Skeletal muscle cell (primary cell): ENCODE measurements at regions not wholly inside any gene's neighbourhood (a gene's known extent, or its start where the extent isn't known, plus 50 kb on each side); places are given as distances from the start of the nearest gene placed in this dataset.
"Not testable (repeated sequence)": the region's sequence is repeated elsewhere in the genome, so short reads cannot be mapped to it uniquely, and the experiment has no call there.

Experiments
- DNase-seq: peaks from one replicate; pipeline ENCODE4 v3.0.0-alpha.2; 2010; ENCODE audit warnings: low read depth
- H3K4me3 ChIP-seq: 2 replicates; pipeline ENCODE4 v1.5.1; 2011; ENCODE audit warnings: low read depth, mild to moderate bottlenecking, control low read depth, low read length, moderate library complexity

DNA sequence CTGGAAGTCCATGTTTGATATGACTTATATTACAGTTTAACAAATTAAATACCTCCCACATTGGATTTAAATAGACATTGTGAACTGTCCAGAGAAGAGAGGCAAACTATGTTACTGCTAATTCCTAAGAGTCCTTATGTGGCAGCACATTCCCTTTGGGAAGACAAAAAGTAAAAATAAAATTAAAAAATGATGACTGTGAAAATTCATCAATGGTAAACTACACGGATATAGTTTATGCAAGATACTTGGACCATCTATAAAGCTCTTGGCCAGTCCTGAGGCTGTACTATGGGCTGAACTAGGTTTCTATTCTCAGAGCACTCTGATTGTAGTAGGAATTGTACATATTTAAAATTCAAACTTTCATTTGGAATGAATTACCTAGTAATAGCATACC is 206.4 kb downstream of the LRRK2 start:
- no peak for DNase-seq
- H3K4me3 ChIP-seq, result no peak overlapping the region

DNA sequence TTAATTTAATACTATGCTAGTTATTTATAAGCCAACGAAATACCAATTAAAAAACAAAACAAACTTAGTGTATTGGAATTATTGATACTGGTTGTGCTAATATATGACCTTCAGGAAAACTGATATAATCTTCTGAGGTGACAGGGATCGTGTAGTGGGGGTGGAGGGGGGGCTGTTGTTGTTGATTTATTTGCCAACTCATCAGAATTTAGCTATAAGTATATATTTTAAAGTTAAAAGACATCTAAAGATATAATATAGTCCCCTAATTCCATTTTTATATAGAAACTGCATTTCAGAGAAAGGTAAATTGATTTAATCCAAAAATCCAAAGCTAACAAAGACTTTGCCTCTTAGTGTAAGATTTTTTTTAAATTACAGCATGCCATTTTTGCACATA is 210.5 kb downstream of the LRRK2 start:
- DNase-seq, result no peak
- no peak overlapping the region for H3K4me3 ChIP-seq

DNA sequence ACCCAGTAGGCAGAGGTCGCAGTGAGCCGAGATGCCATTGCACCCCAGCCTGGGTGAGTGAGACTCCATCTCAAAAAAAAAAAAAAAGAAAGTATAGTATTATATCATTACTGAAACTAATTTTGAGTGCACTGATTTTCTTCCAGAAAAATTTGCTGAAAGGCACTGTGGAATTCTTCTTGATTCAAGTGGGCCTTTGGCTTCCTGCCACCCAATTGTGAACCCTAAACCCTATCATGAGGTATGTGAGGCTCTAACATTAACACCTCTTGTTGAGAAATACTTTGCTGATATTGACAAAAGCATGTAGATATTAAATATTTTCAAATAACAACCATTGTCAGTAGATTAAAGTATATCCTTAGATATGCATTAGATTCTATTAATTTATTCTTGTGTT is 211.2 kb downstream of the LRRK2 start:
- DNase-seq, result no peak
- no peak overlapping the region for H3K4me3 ChIP-seq

DNA sequence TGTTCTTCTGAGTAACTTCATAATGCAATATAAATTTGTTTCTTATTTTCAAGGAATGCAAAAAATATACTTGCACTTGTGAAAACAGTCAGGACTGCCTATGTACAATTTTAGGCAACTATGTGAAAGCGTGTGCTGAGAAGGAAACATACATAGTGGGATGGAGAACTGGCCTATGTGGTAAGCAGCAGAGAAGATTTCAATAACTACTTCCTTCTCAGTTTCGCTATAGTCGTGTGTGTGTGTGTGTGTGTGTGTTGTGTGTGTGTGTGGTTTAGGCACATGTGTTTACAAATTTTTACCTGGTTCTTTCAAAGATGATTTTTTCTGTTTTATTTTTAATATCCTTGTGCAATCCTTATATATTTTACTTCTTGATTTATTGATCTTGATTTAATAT is 211.8 kb downstream of the LRRK2 start:
- no peak for DNase-seq
- no peak overlapping the region for H3K4me3 ChIP-seq

DNA sequence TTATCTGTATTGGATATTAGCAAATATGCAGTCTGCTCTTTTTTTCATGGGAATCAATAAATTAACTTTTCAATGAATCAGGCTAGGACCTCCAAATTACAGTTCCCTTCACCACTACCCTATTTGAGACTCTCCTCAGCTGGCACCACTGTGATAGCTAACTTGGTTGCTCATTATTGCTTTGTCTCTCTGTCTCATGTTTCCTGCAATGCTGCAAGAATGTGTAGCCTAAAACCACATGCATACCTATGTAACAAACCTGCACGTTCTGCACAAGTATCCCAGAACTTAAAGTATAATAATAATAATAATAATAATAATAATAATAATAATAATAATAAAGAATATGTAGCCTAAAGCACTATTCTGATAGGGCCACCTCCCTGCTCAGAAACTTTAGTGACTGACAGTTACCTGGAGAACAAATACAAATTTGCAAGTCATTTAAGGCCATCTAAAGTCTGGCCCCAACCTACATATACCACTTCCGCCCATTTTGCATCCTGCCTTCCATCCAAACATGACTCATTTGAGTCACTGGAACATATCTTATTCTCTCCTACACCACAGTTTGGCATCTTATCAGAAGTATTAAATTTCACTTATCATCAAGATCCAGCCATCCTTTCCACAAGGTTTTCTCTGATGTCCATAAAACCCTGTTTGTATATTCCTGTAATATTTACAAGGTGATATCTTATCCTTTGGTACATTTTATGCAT is 215.1 kb downstream of the LRRK2 start:
- no peak for DNase-seq
- no peak overlapping the region for H3K4me3 ChIP-seq

DNA sequence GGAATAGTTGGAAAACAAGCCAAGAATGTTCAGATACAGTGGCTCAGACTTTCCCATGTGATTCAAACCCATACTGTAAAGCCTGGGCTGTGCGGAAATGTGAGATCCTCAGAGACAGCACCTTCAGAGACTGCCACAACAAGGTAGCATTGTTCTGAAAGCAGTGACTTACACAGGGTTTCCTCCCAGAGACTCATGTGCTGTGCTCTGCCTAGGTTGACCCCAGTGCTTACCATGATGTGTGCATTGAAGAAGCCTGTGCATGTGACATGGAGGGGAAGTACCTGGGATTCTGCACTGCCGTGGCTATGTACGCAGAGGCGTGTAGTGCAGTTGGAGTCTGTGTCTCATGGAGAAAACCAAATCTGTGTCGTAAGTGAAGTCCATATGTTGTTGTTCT is 219.4 kb downstream of the LRRK2 start:
- no peak for DNase-seq

DNA sequence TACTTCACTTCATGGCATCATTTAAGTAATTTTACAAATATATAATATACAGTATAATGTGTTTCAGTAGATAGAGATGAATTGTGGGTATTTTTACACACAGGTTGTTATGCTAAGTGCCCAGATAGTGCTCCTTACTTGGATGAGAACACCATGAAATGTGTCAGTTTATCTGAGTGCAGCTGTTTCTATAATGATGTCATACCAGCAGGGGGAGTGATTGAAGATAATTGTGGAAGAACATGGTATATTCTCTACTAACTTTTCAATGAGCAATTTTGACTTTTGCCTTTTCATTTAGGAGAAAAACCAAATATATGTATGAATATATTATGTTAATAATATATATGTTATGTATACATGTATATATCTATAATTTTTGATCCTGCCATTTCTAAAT is 221.6 kb downstream of the LRRK2 start:
- no peak for DNase-seq
- H3K4me3 ChIP-seq, result no peak overlapping the region

More for the DNA sequence above, 219.4 kb downstream of the LRRK2 start:
- no peak overlapping the region for H3K4me3 ChIP-seq

GRCh38 chr12:40448523-40448922 is 223.7 kb downstream of the LRRK2 start:
- not testable (repeated sequence) for DNase-seq, H3K4me3 ChIP-seq

DNA sequence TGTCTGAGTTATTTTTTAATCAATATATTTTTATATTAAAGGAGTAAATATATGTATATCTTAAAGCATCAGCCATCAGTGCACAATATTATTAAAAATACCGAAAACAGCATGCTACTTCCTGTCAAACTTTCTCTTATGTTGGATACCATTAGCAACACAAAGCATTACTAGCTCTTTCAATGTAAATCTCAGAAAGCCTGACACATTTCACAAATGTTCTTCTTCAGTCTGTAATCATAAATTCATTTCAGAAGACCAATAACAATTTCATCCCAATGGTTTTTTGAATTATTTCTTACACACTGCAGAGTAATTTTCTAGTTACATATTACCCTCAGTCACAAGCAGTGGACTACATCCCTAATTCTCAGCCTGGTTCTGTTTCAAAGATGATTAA is 226.9 kb downstream of the LRRK2 start:
- no peak for DNase-seq
- H3K4me3 ChIP-seq, result no peak overlapping the region

DNA sequence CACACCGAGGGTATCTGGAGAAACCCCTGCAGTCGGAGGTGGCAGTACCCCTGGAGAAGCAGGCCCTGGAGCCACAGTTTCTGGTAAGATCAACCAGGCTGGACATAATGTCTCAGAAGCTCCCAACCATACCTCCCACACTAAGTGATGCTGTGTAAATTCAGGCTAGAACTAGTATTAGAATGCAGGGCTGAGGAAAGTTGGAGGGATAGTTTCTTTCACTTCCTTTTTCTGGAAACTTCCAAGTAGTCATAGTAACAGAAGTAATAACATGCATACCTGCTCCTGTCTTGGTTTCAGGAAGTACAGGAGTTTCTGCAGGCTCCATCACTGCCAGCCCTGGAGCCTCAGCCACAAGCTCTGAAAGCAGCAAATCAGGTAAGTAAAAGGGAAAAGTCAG is 228.1 kb upstream of the CNTN1 start:
- no peak overlapping the region for H3K4me3 ChIP-seq
- no peak for DNase-seq

- H3K4me3 ChIP-seq, result no peak overlapping the region
- DNase-seq, result no peak
These were observed 222.5 kb upstream of the CNTN1 start for GRCh38 chr12:40469736-40470135.

GRCh38 chr12:40473962-40474361 is 218.3 kb upstream of the CNTN1 start:
- no peak for DNase-seq
- H3K4me3 ChIP-seq, result no peak overlapping the region

- no peak overlapping the region for H3K4me3 ChIP-seq
- no peak for DNase-seq
These were observed 217.6 kb upstream of the CNTN1 start for GRCh38 chr12:40474630-40475029.

DNA sequence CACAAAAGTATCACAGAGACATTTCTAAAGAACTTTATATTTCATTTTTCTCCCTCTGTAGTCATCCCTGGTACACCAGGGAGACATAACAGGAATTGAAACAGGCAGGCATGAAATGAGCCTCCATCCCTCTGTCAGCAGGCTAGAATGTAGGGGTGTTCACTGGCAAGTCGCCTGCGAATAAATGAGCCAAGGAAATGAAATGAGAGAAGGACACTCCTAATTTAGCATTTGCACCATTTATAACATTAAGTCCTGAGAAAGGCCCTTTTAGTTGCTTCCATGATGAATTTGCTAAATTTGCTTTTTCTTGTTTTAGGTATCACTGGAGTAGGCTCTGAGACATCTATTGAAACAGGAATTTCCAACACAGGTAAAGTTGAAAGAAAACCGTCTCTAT is 192.4 kb upstream of the CNTN1 start:
- DNase-seq, result no peak
- no peak overlapping the region for H3K4me3 ChIP-seq

- no peak overlapping the region for H3K4me3 ChIP-seq
- no peak for DNase-seq
These were observed 189.9 kb upstream of the CNTN1 start for GRCh38 chr12:40502322-40502721.

DNA sequence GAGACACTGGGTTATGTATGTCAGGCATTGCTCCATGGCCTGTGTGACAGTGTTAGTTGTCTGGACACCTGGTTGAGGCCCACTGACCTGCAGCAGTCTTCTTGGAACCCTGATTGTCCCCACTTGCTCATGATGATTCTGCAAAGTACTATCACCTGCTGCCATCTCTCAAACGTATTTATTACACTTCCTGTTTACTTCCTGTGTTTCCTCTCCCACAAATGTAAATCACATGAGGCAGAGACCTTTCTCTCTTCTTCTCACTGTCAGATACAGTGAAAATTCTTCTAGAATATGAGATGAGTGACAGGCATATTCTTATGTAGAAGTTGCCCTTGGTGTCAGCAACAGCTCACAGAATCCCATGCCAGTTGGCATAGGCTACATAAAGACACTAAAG is 186.9 kb upstream of the CNTN1 start:
- no peak overlapping the region for H3K4me3 ChIP-seq
- no peak for DNase-seq

GRCh38 chr12:40508421-40508820 is 183.8 kb upstream of the CNTN1 start:
- H3K4me3 ChIP-seq, result no peak overlapping the region
- DNase-seq, result no peak

- no peak overlapping the region for H3K4me3 ChIP-seq
- DNase-seq, result no peak
These were observed 180.9 kb upstream of the CNTN1 start for GRCh38 chr12:40511341-40511740.

DNA sequence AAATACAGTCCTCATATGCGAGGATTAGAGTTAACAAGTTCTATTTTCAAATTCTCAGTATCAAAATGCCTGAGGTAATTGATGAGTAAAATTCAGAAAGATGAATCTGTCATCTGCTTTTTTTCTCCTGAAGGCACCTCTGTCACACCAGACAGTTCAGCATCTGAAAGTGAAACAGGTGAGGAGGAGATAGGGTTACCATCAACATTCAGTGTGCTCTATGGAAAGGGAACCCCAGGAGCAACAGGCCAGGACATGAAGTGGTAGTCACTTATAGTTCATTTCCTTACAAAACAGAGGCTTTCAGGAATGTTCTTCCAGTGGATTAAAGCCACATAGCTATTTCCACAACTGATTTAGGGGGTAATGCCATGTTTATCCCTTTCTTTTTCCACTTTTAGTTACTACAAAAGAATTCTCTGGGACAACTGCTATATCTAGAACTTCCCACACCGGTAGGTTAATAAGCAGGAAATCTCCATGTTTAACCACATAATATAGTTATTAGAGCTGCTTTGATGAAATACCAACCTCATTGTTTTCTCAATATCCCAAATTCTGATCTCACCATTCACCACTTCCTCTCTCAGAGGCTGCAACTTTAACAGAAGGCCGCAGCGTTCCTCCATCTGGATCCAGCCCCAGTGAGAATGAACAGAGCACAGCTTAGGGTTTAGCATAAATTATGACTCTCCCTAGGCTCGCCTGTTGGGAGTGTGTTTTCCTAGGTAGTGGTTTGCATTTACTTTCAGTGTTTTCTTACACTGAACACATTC is 177.0 kb upstream of the CNTN1 start:
- no peak for DNase-seq
- H3K4me3 ChIP-seq, result no peak overlapping the region

DNA sequence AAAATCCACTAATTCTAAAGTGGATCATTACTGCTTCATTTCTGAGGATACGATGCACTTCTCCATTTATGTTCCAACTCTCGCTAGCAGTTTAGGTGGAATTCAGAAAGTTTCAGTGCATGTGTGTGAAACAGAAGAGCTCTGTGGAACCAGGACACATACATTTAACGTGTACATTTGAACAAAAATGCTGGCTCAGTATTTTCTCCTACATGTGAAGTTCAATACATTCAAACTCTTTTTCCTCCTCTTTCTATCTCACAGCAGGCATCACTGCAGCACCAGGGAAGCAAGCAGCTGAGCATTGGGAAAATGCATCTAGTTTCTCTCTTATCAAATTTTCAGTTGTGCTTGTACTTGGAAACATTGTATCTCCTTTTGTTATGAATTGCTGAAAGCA is 169.4 kb upstream of the CNTN1 start:
- DNase-seq, result no peak
- no peak overlapping the region for H3K4me3 ChIP-seq

DNA sequence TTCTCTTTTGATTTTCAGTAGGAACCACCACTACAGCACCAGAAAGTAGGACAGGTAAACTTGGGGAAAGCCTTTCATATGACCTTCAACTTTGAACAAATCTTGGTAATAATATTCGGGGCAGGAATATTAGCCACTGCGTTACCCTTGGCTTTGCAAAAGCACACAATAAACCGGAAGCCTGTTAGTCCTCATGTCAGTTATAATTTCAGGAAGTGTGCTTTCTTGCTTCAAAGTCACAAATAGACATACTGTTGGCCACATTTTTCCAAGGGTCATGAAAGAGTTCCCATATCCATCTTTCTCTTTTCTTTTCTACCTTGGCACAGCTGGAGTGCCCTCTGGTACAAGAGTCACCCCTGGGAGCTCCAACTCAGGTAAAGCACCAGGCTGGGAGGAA is 167.2 kb upstream of the CNTN1 start:
- no peak overlapping the region for H3K4me3 ChIP-seq
- DNase-seq, result no peak
